ENCODE measurements at regions not wholly inside any gene's neighbourhood (a gene's known extent, or its start where the extent isn't known, plus 50 kb on each side); places are given as distances from the start of the nearest gene placed in this dataset.

- no peak for DNase-seq
Measured at GRCh38 chr19:31562966-31563612, 213.9 kb upstream of the TSHZ3 start.

GRCh38 chr19:31567776-31568175 lies 218.5 kb upstream of the TSHZ3 start:
- DNase-seq: no peak

DNA sequence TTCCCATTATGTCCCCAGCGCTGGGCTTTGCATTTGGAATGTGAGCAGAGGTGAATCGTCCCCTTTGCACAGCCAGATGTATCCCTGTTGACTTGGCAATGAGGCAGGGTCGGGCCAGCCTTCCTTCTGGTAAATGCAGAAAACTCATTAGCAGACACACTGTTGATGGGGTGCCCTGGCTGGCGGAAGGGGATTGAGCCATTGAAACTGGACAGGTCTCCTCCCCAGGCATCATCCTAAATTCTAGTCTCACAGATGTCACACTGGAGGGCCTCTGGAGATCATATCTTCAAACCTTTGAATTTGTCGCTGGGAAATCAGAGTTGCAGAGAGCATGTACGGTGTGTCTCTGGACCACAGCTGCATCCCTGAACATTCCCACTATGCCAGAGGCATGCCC lies 219.5 kb upstream of the TSHZ3 start:
- no peak for DNase-seq

DNA sequence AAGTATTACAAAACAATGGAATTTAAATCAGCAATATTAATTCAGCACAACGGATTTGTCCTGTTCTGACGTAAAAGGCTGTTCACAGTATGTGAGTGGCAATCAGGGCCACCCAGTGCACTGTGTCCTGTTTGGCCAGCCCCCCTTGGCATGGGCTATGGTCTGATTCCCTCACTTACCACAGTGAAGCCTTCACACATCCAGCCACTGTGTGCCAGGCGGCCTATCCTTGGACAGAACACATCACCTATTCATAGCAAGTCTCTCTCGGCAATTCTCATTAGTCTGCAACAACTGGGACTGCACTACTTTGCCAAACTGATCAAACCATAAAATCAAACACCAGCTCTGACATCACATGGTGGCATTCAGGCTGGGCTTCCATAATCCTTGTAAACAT lies 221.5 kb upstream of the TSHZ3 start:
- DNase-seq: no peak

GRCh38 chr19:31572102-31572975 lies 223.1 kb upstream of the TSHZ3 start:
- DNase-seq: no peak

DNA sequence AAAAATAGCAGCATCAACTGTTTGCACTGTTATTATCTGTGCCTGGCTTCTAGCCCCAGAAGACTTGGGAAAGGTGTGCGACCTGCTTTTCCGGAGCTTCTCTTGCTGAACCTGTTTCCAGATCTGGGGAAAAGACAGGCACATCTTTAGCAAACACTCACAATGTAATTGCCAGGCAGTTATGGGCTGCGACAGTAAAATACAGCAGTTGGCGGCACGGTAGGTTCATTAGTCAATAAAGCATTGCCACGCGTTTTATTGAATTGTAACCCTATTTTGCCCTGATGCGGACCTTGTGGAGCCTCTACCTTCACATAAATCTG lies 223.7 kb upstream of the TSHZ3 start:
- no peak for DNase-seq

DNA sequence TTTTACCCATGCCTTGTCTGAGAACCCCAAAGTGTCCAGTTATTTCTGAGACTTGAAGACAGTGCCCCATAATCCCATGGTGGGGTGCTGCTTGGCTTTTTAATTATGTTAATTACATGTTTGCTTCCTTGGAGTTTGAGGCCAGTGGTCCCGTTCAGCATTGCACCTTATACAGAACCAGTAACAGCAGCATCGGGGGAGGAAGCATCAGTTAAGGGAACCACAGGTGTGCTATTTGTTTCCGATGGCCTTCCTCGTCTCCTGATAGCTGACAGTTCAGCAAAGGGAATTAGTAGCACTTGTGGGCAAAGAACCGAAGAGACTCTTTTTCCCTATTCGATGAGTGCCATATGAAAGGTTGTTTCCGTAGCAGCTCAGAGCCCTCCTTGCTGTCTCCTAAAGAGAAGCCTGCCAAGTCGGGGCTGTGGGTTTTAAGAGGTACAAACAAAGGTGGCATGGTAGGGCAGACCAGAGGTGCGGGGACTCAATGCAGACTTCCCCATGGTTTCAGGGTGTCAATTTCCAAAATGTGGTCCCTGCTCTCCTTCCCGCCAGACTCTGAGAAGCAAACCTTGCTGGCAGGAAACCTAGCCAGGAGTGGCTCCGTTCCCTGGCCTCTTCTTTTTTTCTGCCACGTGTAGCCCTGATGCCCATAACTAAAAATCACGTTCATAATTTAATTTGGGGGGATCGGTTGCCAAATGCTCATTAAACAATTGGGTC lies 225.2 kb upstream of the TSHZ3 start:
- DNase-seq: no peak

DNA sequence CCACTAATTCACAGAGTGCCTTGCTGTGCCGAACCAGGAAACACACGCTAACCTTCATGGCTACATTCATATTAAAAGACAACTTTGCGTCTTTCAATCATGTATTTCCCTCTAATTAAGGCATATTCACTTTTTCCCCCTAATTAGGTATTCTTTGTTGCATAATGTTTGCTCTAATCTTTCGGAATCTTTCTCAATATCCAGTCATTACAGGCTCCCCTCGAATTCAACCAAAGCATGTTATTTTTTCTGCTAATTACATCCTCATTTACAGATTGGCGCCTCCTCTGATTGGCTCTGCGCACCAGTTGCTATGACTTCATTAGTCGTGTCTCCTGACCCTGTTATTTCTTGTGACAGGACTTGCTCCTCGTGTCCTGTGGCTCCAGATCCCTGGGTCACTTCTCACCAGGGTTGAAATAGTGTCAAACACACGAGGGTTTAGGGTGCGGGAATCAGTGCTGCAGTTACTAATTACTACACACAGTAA lies 226.7 kb upstream of the TSHZ3 start:
- no peak for DNase-seq

- DNase-seq: no peak
Measured at GRCh38 chr19:31578326-31578725, 229.1 kb upstream of the TSHZ3 start.

- DNase-seq: no peak
Measured at GRCh38 chr19:31583148-31583547, 233.9 kb upstream of the TSHZ3 start.

DNA sequence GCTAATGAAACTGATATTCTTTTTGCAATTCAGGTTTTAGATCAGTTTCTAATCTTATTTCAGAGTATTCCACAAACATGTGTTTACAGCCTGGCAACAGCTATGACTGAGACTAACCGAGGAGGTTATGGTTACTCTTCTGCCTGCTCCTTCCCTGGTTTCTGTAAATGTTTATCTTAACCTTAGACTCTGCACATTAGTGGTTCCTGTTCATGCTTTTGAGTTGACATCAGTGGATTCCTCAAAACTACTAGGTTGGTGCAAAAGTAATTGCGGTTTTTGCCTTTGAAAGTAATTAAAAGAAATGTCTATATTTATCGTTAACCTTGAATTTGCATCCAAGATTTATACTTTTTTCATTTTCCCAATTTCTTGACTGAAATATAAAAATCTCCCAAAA lies 237.0 kb upstream of the TSHZ3 start:
- peak; percentile 40 for DNase-seq

DNA sequence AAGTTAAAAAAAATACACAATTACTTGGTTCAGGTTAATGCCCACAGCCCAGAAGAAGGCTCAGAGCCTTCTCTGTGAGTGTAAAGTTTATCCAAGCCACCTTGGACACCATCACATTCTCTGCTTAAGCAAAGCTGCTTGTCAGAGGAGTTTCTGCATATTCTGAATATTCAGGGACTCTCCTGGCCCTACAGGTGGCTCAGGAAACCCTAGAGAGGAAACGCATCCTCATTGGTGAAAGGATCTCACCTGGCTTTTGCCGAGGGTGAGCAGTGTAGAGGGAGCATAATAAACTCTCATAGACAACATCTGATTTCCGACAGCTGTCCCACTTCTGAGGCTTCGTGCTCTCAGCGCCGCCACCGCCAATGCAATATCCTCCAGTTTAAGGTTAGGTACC lies 239.9 kb upstream of the TSHZ3 start:
- DNase-seq: no peak

GRCh38 chr19:31591258-31591657 lies 242.0 kb upstream of the TSHZ3 start:
- no peak for DNase-seq

GRCh38 chr19:31592456-31592855 lies 243.2 kb upstream of the TSHZ3 start:
- DNase-seq: no peak

GRCh38 chr19:31594701-31595100 lies 245.5 kb upstream of the TSHZ3 start:
- no peak for DNase-seq

DNA sequence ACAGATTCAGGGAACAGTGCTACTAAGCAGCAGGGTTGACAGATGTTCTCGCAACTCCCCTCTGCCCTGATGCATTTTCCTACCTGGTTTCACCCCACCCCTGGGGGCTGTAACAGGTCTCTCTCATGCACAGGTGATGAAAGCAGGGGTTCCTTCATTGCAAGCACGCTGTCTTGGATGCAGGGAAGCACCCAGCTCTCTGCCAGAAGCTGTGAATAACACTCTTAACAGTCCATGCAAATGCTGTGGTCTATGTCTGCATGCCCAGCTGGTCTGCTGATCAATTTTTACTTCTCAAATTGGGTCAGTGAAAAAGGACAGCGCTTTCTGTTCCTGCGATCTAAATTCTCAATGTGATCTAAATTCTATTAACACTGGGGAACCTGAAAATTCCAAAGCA lies 246.3 kb upstream of the TSHZ3 start:
- DNase-seq: no peak

- DNase-seq: no peak
Measured at GRCh38 chr19:31596751-31597150, 247.5 kb upstream of the TSHZ3 start.

- DNase-seq: no peak
Measured at GRCh38 chr19:31597616-31598015, 248.4 kb upstream of the TSHZ3 start.

- DNase-seq: no peak
Measured at GRCh38 chr19:31598730-31599238, 249.5 kb upstream of the TSHZ3 start.

- DNase-seq: no peak
Measured at GRCh38 chr19:31600731-31601295, 251.6 kb upstream of the TSHZ3 start.

- no peak for DNase-seq
Measured at GRCh38 chr19:31601855-31602254, 252.6 kb upstream of the TSHZ3 start.

DNA sequence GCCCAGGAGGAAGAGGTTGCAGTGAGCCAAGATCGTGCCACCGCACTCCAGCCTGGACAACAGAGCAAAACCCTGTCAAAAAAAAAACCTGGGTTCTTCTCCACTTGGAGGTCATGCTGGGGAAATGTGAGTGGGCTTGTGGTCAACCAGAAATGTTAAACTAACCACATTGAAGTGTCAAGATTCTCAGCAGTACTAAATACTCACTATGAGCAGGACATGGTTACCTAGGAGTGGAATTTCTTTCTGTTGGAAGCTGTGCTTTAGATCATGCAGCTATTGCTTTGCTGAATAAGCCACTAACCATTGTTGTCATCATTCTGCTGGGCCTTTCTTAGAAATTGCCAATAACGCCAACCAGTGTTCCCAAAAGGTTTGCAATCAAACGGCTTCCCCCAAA lies 253.3 kb upstream of the TSHZ3 start:
- no peak for DNase-seq

DNA sequence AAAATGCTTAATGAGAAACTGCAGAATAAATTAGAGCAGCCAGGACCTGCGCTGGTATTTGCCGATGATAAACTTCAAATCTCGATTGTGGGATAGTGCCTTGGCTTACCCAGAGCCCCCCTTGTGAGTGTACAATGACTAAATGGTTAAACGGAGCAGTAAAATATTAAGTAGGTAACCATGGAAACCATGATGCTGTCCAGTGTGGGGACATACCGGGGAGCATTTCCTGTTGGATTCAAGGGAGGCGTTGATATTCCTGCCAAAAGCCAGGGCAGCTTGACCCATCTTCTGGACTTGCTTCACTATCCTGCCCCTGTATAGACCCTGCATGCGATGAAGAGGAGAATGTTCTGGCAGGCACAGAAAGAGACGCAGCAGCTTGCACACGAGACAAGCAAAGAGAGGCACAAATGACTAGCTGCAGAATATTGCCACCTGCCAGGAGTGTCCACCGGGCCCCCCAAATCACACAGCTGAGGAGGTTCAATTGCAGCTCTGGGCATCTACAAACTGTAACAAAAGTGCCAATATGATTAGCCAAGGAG lies 255.3 kb upstream of the TSHZ3 start:
- DNase-seq: no peak
